ENCODE measurements at regions not wholly inside any gene's neighbourhood (a gene's known extent, or its start where the extent isn't known, plus 50 kb on each side); places are given as distances from the start of the nearest gene placed in this dataset.

DNA sequence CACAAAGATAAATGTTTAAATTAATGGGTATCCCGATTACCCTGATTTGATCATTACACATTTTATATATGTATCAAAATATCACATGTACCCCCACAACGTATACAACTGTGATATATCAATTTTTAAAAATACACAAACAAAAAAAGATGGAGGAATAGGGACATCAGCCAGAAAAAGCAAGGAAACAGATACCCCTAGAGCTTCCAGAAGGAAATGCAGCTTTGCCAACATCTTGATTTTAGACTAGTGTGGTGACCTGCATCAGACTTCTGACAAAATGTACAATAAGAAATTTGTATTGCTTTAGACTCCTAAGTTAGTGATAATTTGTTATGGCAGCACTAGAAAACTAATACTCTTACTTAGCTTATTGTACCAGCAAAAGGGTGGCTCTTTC, 483.8 kb downstream of the TUSC7 start:
- no peak for DNase-seq

DNA sequence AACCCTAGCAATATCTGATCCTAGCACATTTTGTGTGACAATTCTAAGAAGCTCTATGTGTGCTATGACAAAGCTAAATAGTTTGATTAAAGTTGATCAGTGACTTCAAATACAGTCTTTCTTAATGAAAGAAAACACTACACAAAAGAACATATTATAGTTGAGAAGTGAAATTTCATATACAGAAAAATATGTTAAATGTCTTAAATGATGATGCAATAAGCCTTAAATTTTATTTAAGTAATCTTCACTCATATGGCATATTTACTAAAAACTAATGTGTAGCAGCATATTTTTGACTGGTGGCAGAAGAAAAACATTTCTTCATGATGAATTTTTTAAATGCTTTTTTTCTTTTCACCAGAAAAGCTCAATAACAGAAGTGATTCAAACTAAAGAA, 485.5 kb downstream of the TUSC7 start:
- no peak for DNase-seq

DNA sequence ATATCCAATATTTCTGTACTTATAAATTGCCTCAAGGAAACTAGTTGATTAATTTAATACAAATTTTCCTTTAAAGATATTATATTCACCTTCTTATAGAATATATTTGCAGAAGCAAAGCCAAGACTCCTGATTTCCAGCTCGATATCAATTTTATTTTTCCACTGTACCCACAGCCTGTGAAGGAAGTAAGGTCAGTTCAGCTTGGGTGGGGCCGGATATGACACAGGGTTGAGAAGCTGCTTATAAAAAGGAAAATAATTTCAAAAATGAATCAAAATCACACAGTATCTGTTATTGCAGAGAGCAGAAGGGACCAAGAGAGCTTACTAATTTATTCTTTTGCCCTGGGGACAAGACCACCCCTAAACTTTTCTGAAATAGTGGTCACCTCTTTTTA, 491.4 kb downstream of the TUSC7 start:
- no peak for DNase-seq

DNA sequence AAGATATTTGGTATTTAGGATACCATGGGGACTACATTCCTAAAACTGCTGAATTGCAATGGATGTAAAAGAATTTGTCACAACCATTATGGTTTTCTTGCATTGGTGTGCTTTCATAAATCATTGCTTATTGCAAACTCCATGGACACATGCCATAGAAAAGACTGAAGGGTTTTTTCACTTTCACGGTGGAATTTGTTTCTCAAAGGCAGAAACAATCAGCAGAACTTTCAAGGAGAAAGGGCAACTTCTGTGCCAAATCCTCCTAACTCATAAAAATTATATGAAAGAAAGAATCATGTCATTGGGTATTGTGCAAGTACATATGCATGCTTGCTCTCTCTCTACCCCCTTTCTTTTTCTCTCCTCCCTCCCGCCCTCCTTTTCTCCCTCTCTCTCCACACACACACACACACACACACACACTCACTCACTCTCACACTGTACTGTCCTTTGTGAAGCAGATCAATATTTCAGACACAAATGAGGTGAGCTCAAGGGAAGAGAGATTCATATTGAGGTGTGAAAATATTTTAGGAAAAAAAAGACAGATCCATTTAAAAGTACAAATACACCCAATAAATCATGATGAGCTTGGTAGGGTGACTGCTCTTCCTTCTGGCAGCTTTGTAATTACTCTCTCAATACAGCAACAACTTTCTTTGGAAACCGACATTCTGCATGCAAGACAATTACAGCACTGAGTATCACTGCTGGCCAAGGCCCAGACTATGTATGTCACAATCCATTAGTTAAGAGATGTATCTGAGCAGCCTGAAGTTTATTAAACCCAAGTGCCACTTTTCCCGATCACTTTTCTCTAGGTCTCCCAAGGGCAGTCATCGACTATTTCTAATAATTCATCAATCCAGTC, 492.6 kb downstream of the TUSC7 start:
- DNase-seq: no peak

DNA sequence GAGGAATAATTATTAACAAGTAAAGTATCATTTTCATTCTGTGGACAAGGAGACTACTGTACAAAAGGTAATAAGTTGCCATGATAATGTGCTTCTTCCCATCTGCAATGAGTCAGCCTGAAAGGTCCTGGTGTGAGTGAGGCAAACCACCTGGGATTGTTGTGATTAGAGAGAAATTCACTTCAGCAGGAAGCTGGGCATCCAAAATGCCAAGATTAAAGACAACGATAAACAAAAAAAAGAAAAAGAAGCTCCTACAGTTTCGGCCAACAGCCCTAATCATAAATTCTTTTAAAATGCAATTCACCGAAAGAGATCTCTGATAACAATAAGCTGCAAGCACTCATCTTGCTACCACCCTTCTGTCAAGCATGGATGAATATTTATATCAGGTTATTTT, 507.8 kb downstream of the TUSC7 start:
- DNase-seq: no peak

DNA sequence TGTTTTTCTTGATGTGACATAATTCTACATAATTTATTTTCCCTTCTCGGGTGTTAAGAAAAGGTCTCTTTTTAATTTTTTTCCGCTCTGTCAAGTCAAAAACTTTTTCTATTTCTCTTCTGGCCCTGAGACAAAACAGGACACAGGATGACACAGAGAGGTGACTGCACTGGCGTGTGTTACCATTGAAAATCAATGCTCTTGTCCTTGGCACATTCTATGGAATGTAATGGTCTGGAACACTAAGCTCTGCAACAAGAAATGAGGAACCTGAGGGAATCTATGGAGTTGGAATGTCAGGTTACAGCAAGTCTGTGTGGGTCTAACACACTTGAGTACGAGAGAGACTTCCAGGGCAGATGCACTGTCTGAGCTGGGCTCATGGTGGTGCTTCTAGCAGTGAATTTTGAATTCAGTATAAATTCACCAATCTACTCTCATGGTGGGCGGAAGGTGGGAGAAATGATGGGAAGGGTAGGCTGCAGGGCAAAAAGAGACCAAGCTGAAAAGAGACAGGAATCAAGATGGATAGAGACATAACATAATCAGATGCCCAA, 508.3 kb downstream of the TUSC7 start:
- no peak for DNase-seq

DNA sequence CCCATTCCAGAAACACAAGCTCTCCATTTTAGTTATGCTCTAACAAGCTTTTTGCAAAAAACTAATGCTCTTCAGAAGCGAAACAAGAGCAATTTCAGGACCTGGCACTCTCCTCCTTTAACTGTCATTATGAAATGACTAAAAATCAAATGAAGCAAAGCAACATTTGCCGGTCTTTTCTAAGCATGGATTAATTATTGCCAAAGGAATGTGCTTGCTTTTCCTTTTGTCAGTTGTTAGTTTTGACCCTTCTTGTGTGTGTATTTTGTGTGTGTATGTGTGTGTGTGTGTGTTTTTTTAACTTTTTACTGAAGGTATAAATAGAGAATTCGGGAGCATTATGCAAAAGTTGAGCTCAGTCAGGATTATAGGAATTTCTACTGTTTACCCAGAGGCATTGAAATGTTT, 509.1 kb downstream of the TUSC7 start:
- DNase-seq: no peak

DNA sequence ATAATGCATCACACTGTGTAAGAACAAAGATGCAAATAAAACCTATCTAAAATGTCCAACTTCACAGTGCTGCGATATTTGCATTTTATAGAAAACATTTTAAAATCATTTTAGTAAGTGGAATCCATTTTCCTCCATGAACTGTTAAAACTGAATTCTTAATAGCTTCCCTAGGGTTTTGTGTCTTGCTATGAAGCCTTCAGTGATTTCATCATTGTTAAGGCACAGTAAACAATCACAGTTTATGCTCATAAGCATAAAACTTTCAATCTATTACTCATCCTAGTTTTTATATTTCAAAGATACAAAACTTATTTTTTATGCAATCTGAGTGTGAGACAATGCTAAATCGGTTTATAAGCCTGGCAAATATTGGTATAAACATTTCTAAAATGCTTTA, 509.7 kb downstream of the TUSC7 start:
- DNase-seq: no peak

DNA sequence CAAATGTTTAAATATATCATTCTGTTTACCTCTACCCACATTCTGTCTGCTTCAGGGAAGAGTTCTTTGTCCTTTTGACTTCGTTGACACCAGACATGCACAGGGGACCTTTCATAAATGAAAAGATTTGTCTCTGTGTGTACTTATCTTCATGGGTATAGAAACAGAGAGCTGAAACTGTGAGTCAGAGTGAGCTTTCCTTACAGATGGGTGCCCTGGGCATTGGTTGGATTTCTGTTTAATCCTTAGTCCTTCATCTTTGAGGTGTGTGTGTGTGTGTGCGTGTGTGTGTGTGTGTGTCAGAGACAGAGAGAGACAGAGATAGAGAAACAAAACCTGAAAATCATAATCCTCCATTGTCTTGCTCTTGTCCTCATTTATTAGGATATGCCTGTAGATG, 517.4 kb downstream of the TUSC7 start:
- no peak for DNase-seq

DNA sequence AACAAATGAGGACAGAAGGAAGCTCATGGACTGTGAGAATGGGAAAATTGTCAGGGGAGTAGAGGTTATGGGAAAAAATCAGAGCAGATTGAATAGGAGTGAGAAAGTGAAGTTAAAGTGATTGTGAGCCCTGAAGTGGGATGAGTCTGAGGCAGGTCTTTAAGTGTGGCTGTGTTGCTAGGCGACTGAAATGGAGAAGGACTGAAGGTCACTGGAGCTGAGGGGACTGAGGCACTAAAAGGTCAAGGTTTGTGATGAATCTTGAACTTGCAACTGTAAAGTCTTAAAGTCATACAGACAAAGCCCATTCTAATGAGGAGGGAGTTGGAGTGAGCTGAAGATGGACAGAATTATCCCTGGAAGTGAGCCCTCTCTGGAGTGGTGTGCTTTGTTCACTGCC, 518.9 kb downstream of the TUSC7 start:
- DNase-seq: no peak

DNA sequence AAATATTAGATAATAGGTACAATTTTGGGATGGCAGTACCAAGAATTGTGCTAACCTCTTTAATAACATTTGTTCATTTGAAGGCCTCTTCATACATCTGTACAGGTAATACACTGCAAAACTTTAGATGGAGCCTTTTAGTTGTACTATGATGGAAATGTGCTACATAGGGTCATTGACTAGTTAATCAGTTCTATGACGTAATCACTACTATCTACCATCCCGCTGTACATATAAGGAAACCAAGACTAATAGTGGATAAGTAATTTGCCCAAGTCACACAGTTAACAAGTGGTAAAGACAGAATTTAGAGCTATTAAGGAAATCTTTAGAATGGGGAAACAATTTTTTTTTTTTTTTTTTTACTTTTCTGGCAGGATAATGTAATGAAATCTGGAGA, 521.3 kb downstream of the TUSC7 start:
- DNase-seq: no peak

DNA sequence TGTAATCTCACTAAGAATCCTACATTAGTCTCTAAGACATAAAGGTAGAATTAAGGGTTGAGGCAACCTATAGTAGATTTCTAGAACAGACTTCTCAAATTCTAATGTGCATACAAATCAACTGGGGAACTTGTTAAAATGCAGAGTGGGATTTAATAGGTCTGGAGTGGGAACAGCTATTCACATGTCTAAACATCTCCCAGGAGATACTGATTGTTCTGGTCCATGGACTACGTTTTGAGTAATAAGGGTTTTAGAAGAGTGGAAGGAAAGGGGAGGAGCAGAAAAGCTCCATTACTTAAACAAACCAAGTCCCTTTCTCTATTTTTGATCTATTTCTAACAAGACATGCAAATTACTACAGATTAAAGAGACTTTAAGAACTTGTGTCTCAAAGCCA, 524.8 kb downstream of the TUSC7 start:
- DNase-seq: no peak

DNA sequence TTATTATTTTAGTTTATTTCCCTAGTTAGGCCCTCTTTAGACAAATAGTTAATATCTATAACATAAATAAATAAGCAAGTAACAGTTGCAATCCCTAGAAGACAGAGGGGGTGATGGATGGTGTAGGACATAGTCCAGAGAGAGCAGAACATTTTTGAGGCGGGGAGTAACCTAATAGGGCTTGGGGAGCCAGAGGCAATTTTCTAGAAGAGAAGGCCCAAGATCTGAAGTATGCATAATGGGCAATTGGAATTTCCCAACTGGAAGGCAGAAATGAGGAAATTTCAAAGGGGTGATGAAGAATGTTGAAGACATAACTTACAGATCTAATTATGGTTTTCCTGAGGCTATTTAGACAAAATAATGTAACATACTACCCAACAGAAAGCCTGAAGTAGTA, 525.7 kb downstream of the TUSC7 start:
- DNase-seq: no peak

DNA sequence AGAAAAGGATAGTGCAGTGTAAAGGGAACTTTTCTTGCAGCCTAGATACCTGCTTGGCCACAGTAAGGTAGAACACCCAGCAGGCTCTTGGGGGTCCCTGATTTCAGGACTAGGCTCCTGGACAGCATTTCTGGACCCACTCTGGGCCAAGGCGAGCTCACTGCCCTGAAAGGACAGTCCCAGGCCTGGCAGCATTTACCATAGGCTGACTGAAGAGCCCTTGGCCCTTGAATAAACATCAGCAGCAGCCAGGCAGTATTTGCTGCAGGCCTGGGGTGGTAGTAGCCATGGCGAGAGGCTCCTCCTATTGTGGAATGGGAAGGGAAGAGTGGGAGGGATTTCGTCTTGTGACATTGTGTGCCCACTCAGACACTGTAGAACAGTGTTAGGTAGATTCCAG, 529.2 kb downstream of the TUSC7 start:
- no peak for DNase-seq

DNA sequence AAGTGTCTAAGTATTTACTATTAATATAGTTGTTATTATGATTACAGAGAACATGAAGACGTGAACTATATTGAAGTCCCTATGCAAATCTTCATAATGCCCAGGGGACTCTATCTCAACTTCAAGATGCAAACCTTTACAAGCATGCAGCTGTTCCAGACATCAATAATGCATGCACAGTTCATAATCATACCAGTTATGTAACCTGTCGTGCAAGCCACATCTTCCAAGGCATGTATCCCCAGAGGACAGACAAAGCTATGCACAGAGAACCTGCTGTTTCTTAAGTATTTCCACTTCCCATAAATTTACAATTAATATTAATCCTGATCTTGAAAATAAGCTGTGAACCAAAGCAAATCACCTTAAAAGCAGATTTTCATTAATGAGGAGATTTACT, 534.1 kb downstream of the TUSC7 start:
- no peak for DNase-seq

DNA sequence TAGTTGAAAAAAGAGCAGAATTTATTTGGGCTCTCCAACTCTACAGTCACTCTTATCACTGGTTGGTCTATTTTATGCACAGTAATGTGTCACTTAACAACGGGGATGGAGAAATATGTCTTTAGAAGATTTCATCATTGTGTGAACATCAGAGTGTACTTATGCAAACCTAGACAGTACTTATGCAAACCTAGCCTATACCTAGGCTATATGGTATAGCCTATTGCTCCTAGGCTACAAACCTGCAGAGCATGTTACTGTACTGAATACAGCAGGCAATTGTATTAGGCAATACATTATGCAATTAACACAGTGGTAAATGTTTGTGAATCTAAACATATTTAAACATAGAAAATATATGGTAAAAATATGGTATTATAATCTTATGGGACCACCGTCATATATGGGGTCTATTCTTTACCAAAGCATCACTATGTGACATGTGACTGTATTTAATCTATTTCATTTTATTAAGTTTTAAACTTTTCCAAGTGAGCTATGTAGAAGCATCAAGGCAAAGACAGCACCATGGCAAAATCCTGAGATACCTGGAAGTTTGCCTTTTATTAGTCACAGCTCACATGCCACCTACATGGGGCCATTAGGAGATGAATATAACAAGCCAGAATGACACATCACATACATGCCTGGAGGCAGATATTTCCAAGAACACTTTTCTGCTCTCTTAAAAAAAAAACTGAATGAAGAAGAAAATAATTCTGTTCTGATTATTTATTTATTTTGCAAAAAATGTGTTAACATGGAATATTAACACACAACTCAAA, 537.4 kb downstream of the TUSC7 start:
- DNase-seq: no peak

DNA sequence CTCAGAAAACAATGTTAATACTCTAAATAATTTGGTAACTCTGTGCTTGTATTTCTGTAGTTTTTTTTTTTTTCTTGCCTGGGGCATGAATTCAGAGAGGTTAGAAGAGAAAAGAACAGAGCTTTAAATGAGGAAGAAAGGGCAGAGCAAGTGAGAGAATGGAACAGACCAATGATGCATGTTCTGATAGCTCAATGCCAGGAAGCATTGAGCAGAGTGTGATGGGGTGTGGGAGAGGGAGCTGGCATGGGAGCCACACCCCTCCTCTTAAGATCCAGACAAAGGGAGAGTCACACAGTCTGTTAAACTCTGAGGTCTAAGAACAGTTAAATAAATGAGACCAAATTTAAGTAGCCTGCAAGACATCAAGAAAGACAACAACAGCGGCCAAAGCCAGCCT, 538.6 kb downstream of the TUSC7 start:
- DNase-seq: no peak

DNA sequence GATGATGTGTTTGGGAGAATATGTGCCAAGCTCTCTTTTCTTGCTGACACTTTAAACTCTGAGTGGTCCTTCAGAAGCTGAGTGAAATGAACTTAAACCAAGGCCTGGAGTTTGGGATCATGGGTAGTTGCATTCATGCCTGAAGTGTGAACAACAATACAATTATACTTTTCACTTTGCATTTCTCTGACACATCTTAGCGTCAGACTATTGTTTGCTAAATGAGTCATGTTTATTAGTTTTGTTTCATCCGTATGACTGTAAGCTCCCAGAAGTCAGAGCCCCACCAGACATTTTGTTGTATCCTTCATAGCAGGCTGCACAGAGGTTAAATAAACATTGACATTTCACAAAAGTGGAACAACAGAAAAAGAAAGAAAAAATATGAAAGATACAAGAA, 542.6 kb downstream of the TUSC7 start:
- no peak for DNase-seq

DNA sequence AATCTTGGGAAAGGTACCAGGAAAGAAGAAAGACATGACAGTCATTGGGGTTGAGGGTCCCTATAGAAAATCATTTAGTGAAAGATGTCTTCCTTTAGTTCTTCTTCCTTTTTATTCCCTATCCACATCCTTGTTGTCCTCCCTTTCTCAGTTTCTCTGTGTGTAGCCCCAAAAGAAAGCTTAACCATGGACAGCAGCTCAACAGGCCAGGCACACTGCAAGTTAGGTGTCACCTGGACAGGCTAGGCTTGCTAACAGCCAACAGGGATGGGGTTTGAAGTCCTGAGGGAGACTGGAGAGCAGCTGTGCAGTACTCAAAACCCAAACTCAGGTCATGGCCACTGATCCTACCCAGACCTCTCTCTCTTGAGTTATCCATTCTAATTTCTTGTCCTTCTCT, 543.1 kb downstream of the TUSC7 start:
- DNase-seq: no peak

DNA sequence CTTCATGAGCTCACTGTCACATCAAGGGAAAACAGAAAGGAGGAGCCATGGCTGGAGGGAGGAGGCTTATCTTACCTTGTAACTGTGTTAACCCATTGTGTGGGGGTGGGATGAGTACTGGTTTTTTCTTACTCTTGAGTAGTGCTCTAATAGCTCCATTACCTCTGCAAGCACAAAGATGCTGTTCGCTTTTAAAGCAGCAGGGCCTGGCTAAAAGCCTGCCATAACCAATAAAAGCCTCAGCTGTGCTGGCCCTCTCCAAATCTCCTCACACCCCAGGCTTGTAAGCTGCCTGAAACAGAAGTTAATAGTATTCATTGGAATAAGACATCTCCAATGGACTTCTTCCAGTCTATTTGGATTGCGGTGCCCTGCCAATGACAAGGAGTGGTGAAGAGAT, 544.1 kb downstream of the TUSC7 start:
- no peak for DNase-seq

DNA sequence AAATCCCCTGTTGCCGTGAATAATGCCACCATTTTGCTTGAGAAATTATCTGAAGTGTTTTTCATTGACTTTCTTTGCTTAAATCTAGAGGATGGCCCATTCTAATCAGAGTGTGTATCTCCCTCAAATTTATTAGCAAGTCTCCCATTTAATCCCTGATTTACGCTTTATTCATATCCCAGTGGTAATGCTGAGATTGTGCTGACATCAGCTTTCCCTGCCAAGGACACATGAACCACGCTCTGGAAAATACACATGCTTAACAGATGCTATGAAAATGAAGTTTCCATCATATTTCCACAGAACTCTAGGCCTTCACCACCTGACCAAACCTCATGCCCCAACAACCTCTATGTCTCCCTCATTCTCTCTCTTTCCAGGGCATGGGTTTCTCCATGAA, 545.4 kb downstream of the TUSC7 start:
- no peak for DNase-seq

DNA sequence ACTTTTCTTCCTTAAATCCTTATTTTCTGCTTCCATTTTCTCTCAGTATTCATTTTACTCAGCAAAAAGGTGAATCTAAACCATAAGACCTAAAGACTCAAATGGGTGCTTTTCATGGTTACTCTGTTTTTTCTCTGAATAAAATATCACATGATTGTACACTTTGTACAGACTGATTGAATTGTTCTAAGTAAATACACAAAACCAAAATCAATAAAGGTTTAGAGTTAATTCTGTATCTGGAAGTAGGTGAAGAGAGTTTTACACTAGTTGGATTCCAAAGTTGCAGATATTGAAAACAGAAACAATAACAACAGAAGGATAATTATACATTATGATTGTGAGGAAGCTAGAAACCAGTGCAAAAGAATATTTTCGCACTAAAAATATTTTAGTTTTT, 546.2 kb downstream of the TUSC7 start:
- DNase-seq: no peak

DNA sequence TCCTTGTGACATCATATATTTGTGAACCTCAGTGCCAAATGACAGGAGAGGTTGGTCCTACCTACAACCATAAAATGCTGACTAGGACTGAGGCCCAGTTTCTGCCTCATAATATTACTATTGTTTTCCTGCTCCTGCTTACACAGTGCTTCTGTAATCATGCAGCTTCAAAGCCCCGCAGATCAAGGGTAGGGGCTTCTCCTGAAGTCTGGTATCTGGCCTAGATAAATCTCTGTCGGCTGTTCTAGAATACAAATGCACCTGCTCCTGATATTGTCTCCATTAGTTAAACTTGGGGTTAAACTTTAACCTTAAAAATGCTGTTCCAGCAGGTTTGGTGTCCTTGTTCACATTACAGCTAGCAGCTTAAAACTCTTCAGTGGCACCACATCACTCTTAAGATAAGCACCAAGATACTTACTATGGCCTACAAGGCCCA, 552.4 kb downstream of the TUSC7 start:
- no peak for DNase-seq

DNA sequence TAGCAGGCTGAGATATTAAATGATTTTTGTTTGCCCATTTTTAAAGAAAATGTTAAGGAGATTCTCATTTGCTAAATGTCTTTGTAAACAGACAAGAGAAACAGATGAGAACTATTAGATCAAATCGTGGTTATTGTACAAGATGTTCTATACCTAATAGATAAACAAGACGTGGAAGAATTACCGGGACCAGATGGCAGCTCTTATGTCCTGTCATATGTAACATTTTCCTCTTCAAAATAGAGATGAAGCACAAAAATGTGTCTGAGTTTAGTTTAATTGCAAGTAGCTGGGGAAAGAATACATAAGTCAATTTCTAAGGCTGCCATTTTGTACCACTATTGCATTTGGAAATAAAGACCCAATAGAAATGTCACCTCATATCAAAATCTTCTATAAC, 553.7 kb downstream of the TUSC7 start:
- no peak for DNase-seq

All from occipital lobe (tissue), 1 donor.